ENCODE measurements at regions not wholly inside any gene's neighbourhood (a gene's known extent, or its start where the extent isn't known, plus 50 kb on each side); places are given as distances from the start of the nearest gene placed in this dataset.

- no peak for TF ChIP-seq CTCF (IDR thresholded peaks at IDR 0.05)
- TF ChIP-seq POLR2A (IDR thresholded peaks at IDR 0.05) = no peak
Measured at GRCh38 chr2:182543741-182544525, 117.1 kb upstream of the PDE1A start.
